ENCODE measurements at regions not wholly inside any gene's neighbourhood (a gene's known extent, or its start where the extent isn't known, plus 50 kb on each side); places are given as distances from the start of the nearest gene placed in this dataset.

DNA sequence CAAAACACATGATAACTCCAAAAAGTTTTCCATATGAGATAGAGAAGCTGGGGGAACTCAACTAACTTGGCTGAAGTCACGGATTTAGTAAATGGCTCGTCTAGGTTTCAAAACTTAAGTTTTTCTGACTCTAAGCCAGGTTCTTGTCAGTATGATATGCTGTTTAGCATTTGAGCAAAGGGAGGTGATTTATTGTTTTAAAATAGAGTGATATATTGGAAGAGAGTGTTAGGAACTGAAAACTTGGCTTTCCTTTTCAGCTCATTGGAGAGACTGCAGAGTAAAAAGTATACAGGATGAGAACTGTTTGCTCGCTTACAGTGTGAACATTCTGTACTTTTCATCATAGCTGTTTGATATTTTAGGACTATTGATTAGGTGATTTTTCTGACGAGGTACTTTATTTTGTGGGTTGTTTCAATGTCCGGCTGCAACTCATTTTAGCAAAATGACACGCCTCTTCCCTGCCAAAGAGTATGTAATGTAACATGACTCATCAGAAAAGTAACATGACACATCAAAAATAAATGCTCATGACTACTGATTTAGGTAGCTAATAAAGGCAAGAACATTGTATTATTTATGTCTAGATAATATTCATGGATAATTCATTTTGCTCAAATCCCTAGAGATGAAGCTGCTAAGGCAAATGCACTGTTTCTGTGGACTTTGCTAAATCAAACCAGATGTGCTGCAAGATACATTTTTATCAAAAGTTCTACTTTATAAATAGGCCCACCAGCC is 355.1 kb downstream of the GPATCH2 start:
- no peak overlapping the region for H3K4me3 ChIP-seq
- H3K27me3 ChIP-seq = no peaks in the 10 kb centered on the region
- no peaks in the 10 kb centered on the region for H3K9me3 ChIP-seq
- no peak for TF ChIP-seq POLR2A (IDR thresholded peaks at IDR 0.05)
- TF ChIP-seq, protein P1, sequence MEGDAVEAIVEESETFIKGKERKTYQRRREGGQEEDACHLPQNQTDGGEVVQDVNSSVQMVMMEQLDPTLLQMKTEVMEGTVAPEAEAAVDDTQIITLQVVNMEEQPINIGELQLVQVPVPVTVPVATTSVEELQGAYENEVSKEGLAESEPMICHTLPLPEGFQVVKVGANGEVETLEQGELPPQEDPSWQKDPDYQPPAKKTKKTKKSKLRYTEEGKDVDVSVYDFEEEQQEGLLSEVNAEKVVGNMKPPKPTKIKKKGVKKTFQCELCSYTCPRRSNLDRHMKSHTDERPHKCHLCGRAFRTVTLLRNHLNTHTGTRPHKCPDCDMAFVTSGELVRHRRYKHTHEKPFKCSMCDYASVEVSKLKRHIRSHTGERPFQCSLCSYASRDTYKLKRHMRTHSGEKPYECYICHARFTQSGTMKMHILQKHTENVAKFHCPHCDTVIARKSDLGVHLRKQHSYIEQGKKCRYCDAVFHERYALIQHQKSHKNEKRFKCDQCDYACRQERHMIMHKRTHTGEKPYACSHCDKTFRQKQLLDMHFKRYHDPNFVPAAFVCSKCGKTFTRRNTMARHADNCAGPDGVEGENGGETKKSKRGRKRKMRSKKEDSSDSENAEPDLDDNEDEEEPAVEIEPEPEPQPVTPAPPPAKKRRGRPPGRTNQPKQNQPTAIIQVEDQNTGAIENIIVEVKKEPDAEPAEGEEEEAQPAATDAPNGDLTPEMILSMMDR (IDR thresholded peaks at IDR 0.05) = no peak
- TF ChIP-seq EP300 (IDR thresholded peaks at IDR 0.05) = no peak
- TF ChIP-seq POLR2AphosphoS5 (IDR thresholded peaks at IDR 0.05) = no peak
- no peak for DNase-seq
- H3K36me3 ChIP-seq = no peaks in the 10 kb centered on the region
- WGBS, 2 donors = 77 to 81% methylated on average over 6 of the region's 6 CpGs
- no peaks in the 10 kb centered on the region for H3K4me1 ChIP-seq
- H3K27ac ChIP-seq = peak overlapping the region in 1 of 4 donors; percentile 70
- intact Hi-C loops (cut with DNase I) = no loop called here

GRCh38 chr1:217274927-217275654 is 355.8 kb downstream of the GPATCH2 start:
- H3K9me3 ChIP-seq = no peaks in the 10 kb centered on the region
- H3K4me1 ChIP-seq = no peaks in the 10 kb centered on the region
- peak overlapping the region in 1 of 4 donors; percentile 70 for H3K27ac ChIP-seq
- intact Hi-C loops (cut with DNase I) = no loop called here
- H3K27me3 ChIP-seq = no peaks in the 10 kb centered on the region
- no peak for DNase-seq
- TF ChIP-seq POLR2AphosphoS5 (IDR thresholded peaks at IDR 0.05) = no peak
- no peak for TF ChIP-seq POLR2A (IDR thresholded peaks at IDR 0.05)
- TF ChIP-seq EP300 (IDR thresholded peaks at IDR 0.05) = no peak
- TF ChIP-seq, protein P1 (IDR thresholded peaks at IDR 0.05) = no peak
- H3K36me3 ChIP-seq = no peaks in the 10 kb centered on the region
- WGBS, 2 donors = 73 to 85% methylated on average over 2 of the region's 2 CpGs
- no peak overlapping the region for H3K4me3 ChIP-seq

DNA sequence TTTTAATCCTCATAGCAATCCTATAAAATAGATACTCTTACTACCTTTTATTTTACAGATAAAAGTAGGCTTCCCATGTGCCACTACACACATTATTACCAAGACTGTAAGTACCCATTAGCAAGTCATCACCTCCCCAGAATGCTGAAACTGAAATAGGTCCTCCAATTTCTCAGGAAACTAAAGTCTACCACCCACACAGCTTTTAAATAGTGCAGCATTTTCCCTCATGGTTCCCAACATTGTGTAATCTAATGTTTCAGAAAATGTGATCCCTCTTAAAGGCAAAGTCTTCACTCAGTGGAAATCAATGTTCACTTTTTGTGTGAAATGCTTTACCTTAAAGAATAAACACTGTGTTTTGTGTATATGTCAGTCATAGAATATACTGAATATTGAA is 356.5 kb downstream of the GPATCH2 start:
- H3K27me3 ChIP-seq = no peaks in the 10 kb centered on the region
- no peaks in the 10 kb centered on the region for H3K4me1 ChIP-seq
- TF ChIP-seq EP300 (IDR thresholded peaks at IDR 0.05) = no peak
- TF ChIP-seq POLR2AphosphoS5 (IDR thresholded peaks at IDR 0.05) = no peak
- TF ChIP-seq POLR2A (IDR thresholded peaks at IDR 0.05) = no peak
- TF ChIP-seq, protein P1 (IDR thresholded peaks at IDR 0.05) = no peak
- intact Hi-C loops (cut with DNase I) = no loop called here
- H3K36me3 ChIP-seq = no peaks in the 10 kb centered on the region
- DNase-seq = no peak
- H3K27ac ChIP-seq = no peak overlapping the region
- H3K9me3 ChIP-seq = no peaks in the 10 kb centered on the region
- H3K4me3 ChIP-seq = no peak overlapping the region

DNA sequence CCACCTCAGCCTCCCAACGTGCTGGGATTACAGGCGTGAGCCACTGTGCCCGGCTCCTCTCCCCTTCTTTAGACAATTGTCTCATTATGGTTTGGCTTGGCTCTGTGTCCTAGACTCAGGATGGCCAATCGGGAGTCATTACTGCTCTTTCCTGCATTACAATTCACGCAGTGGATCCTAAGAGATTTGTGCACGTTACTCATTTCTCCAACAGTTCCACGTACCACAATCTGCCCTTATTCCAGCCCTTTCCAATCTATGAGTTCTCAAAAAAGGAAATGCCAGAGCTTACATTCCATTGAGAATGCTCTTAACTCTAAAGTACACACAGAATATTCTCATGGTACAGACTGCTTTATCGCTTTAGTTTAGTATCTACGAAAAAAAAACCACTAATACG is 357.0 kb downstream of the GPATCH2 start:
- Histone ChIP-seq H3K36me3 (no peaks in the 10 kb centered on the region), H3K9me3 (no peaks in the 10 kb centered on the region), H3K27me3 (no peaks in the 10 kb centered on the region), H3K4me3 (no peak overlapping the region), H3K27ac (no peak overlapping the region), H3K4me1 (no peaks in the 10 kb centered on the region)
- no peak for TF ChIP-seq EP300 (IDR thresholded peaks at IDR 0.05)
- TF ChIP-seq POLR2AphosphoS5 (IDR thresholded peaks at IDR 0.05) = no peak
- TF ChIP-seq POLR2A (IDR thresholded peaks at IDR 0.05) = no peak
- TF ChIP-seq, protein P1 (IDR thresholded peaks at IDR 0.05) = no peak
- no peak for DNase-seq
- intact Hi-C loops (cut with DNase I) = no loop called here
- 88 to 89% methylated on average over 10 of the region's 10 CpGs for WGBS, 2 donors
